CD4-positive, alpha-beta T cell treated with Interleukin-2 at 100 ng/mL for 4 hours (primary cell): ENCODE measurements at regions not wholly inside any gene's neighbourhood (a gene's known extent, or its start where the extent isn't known, plus 50 kb on each side); places are given as distances from the start of the nearest gene placed in this dataset.
"Not testable (repeated sequence)": the region's sequence is repeated elsewhere in the genome, so short reads cannot be mapped to it uniquely, and the experiment has no call there.

Experiments
- DNase-seq: peaks from one replicate; pipeline ENCODE4 v3.0.0-alpha.2; 2020; ENCODE audit warnings: low spot score

DNA sequence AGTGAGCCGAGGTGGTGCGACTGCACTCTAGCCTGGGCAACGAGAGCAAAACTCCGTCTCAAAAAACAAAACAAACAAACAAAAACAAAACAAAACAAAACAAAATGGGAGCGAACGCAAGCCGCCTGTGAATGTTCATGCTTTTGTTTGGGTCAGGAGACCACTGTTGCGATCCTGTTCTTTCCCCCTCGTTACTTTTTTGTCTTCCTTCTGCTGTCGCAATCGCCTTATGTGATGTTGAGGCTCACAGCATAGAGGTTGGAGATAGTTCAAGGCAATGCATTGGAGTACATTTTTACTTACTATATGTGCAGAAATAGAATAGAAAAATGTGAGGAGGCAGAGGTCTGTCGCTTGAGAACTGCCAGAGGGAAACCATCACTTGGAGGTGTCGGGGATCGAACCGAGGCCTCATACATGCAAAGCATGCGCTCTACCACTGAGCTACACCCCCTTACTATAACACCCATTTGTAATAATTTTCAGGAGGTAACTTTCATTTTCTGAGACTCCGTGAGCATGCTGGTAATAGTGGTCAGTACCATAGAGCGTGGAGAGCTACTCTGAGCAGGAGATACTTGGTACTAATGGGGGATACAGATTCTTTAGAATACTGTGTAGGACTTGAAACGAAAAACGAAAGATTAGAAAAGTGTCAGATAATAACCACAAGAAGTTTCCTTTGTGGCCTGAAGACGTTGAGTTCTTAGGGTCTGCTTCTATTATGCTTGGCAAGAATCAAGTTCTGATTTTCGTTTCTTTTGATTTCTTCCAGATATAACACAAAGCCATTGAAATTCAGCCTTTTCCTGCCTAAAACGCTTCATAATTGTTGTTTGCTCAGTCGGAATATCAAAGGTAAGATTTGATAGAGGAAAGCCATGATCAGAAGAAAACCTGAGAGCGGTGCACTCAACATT is 121.1 kb downstream of the TRIM27 start:
- no peak for DNase-seq

- no peak for DNase-seq
These were observed 120.5 kb downstream of the TRIM27 start for GRCh38 chr6:28803337-28803709.

DNA sequence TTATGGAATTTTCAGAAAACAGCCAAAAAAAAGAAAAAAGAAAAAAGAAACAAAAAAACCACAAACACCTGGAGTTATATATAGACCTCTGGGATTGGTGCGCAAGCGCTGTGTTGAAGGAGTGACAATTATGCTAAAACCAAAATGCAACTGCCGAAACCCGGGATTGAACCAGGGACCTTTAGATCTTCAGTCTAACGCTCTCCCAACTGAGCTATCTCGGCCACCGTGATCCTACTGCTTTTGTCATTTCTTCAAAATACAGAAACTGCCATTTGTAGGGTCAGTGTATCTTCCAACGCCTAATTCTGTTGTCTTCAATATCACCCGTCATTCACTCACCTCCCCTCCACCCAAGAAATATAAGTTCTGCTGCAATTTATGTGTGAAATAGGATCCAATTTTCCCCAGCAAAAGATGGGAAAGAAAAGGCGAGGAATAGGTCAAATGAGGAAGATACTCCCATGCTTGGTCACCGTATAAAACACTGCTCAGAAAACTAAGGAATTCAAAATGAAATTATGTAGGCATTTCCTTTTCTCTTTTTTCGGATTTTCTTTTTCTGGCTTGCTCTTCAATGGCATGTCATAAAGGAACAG is 116.0 kb downstream of the TRIM27 start:
- DNase-seq: no peak

DNA sequence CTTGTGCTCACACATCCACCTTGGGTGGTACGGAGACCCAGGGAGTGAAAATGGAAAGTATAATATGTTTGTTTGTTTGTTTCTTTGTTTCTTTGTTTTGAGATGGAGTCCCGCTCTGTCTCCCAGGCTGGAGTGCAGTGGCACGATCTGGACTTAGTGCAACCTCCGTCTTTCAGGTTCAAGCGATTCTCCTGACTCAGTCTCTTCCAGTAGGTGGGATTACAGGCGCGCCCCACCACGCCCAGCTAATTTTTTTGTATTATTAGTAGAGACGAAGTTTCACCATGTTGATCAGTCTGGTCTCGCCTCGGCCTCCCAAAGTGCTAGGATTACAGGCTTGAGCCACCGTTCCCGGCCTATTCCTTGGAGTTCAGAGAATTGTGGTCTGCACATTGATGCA is 115.4 kb downstream of the TRIM27 start:
- no peak for DNase-seq

DNA sequence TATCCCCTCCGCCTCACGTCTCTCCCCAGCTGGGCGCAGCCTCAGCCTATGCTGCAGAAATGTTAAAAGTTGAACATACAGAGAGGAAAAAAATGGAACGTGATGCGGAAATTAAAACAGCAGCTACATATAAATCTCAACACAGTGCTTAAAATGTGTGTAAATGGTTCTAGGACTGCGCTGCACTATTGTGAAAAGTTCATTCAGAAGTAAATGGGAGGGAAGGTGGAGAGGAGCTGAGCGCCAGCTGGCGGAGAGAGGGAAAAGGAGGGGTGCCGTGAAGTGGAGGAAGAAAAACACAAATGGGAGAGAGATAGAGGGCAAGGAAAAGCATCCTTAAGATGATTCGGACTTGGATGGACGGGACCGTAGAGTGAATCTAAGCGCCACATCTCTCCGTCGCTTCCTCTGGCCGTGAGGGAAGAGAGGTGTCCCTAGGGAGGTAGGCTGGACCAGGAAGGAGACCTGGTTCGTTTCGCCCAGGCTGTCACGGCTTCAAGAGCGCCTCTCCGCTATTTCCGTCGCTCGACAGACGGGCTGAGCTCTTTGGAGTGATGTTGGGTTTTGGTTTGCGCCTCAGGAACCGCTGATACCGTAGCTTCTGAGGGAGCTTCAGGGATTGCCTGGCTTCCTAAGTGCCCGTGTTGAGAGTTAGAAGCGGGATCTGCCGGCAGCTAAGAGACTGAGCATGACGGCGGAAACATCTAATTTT is 113.7 kb downstream of the TRIM27 start:
- DNase-seq: no peak

DNA sequence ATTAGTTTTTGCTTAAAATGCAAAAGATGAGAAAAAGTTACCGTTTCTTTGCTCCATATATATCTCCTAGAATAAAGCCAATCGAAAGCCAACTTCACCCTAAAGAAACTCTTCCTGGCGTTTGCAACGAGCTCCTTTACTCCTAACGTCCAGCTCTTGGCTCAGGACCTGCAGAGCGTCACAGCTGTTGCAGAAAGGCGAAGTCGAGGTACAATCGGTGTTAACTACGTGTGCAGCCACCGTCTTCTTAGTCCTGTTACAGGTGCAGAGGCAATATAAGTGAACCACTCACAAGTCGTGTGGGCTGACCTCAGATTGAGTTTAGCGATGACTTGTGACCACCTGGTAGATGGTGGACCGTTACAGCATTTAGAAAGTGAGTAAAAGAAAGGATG is 113.1 kb downstream of the TRIM27 start:
- no peak for DNase-seq

- DNase-seq: no peak
These were observed 111.9 kb downstream of the TRIM27 start for GRCh38 chr6:28811873-28812272.

- DNase-seq: no peak
These were observed 110.8 kb downstream of the TRIM27 start for GRCh38 chr6:28812778-28813569.

DNA sequence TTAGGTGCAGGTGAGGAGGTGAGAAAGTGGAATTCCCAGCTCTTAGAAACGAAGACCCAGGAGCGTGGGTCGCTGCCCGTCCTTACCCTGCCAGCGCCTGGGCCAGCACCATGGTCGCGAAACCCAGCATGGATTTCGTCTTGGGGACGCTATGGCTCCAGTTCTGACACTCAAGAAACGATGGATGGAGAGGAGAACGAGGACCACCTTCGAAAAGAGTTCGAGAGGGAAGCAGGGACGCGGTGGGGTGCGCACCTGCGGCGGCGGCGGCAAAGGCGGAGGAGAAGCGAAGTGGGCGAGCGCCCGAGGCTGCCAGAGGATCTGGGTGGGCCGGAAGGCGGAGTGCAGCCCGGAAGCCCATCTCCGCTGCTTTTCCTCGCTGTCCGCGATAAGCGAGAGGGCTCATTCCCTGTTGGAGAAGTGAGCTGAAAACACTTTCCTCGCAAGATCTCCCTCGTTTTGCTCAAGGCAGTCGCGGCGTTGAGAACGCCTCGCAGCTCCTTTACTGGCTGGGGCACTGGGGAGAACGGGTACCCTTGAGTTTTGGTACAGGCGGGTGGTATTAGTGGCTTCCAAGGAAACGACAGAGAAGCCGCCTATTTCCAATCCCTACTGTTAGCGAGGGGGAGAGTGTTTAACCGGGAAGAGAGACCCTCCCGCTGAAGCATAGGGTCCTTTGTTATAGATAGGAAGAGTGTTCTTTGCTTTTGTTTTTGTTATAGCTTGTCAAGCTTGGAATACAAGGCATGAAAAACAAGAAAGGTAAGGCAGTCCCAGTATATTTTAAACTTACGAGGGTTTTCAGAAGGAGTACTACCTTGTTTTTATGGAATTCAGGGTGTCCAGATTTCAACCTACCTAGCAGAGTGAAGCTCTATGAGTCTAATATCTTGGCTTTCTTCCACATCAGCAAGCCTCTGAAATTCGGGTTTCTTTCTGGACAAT is 109.5 kb downstream of the TRIM27 start:
- DNase-seq: no peak

- no peak for DNase-seq
These were observed 107.4 kb downstream of the TRIM27 start for GRCh38 chr6:28816339-28816908.

DNA sequence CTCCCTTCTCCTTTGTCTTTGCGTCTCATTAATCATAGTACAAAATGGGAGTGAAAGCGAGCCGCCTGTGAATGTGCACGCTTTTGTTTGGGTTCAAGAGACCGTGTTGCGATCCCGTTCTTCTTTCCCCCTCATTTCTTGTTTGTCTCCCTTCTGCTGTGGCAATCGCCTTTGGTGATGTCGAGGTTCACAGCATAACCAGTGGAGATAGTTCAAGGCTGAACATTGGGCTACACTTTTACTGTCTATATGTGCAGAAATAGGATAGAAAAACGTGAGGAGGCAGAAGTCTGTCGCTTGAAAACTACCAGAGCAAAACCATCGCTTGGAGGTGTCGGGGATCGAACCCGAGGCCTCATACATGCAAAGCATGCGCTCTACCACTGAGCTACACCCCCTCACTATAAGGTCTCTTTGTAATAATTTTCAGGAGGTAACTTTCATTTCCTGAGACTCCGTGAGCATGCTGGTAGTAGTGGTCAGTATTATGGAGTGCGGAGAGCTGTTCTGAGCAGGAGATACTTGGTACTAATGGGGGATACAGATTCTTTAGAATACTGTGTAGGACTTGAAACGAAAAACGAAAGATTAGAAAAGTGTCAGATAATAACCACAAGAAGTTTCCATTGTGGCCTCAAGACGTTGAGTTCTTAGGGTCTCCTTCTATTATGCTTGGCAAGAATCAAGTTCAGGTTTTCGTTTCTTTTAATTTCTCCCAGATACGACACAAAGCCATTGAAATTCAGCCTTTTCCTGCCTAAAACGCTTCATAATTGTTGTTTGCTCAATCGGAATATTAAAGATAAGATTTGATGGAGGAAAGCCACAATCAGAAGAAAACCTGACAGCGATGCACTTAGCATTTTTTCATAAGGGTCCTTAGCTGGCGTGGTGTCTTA is 106.6 kb downstream of the TRIM27 start:
- DNase-seq: no peak

GRCh38 chr6:28817808-28818145 is 106.0 kb downstream of the TRIM27 start:
- no peak for DNase-seq

GRCh38 chr6:28824793-28825731 is 98.7 kb downstream of the TRIM27 start:
- no peak for DNase-seq

DNA sequence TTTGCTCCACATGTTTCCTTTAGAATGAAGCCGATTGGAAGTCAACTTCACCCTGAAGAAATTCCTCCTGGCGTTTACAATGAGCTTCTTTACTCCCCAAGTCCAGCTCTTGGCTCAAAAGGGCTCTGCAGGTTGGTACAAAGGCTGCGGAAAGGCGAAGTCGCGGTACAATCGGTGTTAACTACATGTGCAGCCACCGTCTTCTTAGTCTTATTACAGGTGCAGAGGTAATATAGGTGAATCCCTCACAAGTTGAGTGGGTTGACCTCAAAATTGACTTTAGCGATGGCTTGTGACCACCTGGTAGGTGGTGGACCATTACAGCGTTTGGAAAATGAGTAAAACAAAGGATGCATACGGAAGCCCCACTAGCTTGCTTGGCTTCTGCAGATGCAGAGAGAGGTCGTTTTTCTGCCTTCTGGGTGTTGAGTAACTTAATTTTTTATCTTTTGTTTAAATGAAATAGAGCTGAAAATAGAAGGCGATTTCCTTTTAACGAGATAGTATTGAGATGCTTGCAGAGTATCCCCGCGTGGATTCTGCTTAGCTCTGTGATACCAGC is 98.0 kb downstream of the TRIM27 start:
- DNase-seq: no peak

- DNase-seq: not testable (repeated sequence)
These were observed 92.1 kb downstream of the TRIM27 start for GRCh38 chr6:28831683-28832082.

DNA sequence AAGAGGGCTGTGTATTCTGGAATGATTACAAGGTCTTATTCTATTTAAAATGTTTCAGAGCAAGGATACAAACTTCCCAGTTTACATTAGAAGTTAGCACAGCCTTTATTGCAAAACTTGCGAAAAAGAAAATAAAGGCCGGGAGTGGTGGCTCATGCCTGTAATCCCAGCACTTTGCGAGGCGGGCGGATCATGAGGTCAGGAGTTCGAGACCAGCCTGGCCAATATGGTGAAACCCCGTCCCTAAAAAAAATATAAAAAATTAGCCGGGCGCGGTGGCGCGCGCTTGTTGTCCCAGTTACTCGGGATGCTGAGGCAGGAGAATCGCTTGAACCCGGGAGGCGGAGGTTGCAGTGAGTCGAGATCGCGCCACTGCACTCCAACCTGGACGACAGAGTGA is 87.1 kb downstream of the TRIM27 start:
- not testable (repeated sequence) for DNase-seq

- peak; percentile 85 for DNase-seq
These were observed 85.5 kb downstream of the TRIM27 start for GRCh38 chr6:28838289-28838633.
